ENCODE measurements at regions not wholly inside any gene's neighbourhood (a gene's known extent, or its start where the extent isn't known, plus 50 kb on each side); places are given as distances from the start of the nearest gene placed in this dataset.

DNA sequence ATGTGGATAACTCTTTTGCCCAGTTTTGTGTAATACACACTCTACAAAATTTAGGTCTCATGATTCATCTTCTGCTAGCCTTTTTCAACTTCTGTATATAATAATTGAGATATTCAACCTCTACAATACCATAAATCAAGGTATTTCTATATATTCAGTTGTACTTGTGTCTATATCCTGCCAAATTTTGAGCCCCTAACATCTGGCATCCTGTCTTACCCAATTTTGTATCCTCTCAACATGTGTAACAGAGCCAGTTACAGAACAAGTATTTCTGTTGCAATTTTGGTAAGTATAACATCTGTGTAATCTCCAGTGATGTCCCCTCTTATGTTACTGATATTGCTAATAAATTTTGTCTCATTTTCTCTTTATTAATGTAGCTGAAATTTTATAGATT is 145.8 kb downstream of the TRIB2 start:
- H3K27me3 ChIP-seq: no peaks in the 10 kb centered on the region
- no peaks in the 10 kb centered on the region for H3K4me1 ChIP-seq
- no peak for DNase-seq (ENCODE audit: low spot score in 2 of 2)
- no peaks in the 10 kb centered on the region for H3K9me3 ChIP-seq
- no peaks in the 10 kb centered on the region for H3K36me3 ChIP-seq
- no peak for TF ChIP-seq POLR2AphosphoS5 (IDR thresholded peaks at IDR 0.05)
- no peak for TF ChIP-seq EP300 (IDR thresholded peaks at IDR 0.05)
- TF ChIP-seq, protein P1, sequence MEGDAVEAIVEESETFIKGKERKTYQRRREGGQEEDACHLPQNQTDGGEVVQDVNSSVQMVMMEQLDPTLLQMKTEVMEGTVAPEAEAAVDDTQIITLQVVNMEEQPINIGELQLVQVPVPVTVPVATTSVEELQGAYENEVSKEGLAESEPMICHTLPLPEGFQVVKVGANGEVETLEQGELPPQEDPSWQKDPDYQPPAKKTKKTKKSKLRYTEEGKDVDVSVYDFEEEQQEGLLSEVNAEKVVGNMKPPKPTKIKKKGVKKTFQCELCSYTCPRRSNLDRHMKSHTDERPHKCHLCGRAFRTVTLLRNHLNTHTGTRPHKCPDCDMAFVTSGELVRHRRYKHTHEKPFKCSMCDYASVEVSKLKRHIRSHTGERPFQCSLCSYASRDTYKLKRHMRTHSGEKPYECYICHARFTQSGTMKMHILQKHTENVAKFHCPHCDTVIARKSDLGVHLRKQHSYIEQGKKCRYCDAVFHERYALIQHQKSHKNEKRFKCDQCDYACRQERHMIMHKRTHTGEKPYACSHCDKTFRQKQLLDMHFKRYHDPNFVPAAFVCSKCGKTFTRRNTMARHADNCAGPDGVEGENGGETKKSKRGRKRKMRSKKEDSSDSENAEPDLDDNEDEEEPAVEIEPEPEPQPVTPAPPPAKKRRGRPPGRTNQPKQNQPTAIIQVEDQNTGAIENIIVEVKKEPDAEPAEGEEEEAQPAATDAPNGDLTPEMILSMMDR (IDR thresholded peaks at IDR 0.05): no peak
- no peak for TF ChIP-seq POLR2A (IDR thresholded peaks at IDR 0.05)
- no peak overlapping the region for H3K27ac ChIP-seq
- no peak overlapping the region for H3K4me3 ChIP-seq

DNA sequence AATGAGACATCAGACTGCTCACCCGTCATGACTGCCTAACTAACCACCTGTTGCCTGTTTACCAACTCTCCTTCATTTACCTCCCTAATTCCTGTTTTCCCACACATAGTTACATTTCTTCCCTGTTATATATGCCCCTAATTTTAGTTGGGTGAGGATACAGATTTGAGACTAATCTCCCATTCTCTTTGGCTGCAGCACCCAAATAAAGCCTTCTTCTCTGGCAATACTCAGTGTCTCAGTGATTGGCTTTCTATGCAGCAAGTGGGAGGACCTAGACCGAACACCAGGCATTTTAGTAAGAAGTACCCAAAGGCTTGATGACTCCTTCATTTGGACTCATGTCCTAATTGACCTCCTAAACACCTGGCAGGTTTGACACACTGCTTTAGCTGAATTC is 147.2 kb downstream of the TRIB2 start:
- no peaks in the 10 kb centered on the region for H3K9me3 ChIP-seq
- no peak for DNase-seq (ENCODE audit: low spot score in 2 of 2)
- H3K27me3 ChIP-seq: no peaks in the 10 kb centered on the region
- H3K4me3 ChIP-seq: no peak overlapping the region
- no peaks in the 10 kb centered on the region for H3K36me3 ChIP-seq
- H3K27ac ChIP-seq: no peak overlapping the region
- TF ChIP-seq, protein P1 (IDR thresholded peaks at IDR 0.05): no peak
- TF ChIP-seq EP300 (IDR thresholded peaks at IDR 0.05) (no peak), POLR2AphosphoS5 (IDR thresholded peaks at IDR 0.05) (no peak), POLR2A (IDR thresholded peaks at IDR 0.05) (no peak)
- H3K4me1 ChIP-seq: no peaks in the 10 kb centered on the region
- whole genome bisulfite sequencing: 97% methylated on average over 2 of the region's 2 CpGs

DNA sequence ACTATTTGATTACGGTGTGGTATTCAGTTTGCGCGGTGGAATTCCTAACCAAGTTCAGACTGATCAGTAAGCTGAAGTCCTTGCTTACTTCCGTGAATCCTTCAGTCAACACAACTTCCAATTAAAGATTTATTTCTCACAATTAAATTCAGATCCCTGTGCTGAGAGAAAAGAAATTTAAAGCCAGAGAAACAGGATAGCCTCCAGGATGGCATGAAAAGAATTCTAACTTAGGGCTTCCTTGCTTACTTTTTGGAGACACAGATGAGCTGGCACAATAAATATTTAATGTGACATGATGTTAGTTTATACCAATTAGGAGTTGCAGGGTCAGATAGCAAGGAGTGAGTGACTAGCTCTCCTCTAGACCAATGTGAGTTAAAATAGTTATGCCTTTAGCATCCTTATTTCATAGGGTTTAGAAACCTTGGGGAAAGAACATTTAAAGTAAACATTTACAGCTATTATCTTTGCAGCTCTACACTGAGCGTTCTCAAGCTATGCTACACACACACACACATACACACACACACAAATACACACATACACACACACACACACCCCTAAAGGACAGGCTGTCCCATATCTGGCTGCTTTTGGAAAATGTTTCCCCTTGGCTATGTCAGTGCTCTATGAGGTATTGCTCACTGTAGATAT is 151.0 kb downstream of the TRIB2 start:
- no peak overlapping the region for H3K27ac ChIP-seq
- H3K27me3 ChIP-seq: no peaks in the 10 kb centered on the region
- TF ChIP-seq, protein P1 (IDR thresholded peaks at IDR 0.05): no peak
- no peak for TF ChIP-seq EP300 (IDR thresholded peaks at IDR 0.05)
- TF ChIP-seq POLR2AphosphoS5 (IDR thresholded peaks at IDR 0.05): no peak
- no peak for TF ChIP-seq POLR2A (IDR thresholded peaks at IDR 0.05)
- 77% methylated on average over 5 of the region's 5 CpGs for WGBS
- no peak for DNase-seq (ENCODE audit: low spot score in 2 of 2)
- H3K4me1 ChIP-seq: no peaks in the 10 kb centered on the region
- H3K4me3 ChIP-seq: no peak overlapping the region
- no peaks in the 10 kb centered on the region for H3K9me3 ChIP-seq
- H3K36me3 ChIP-seq: no peaks in the 10 kb centered on the region

DNA sequence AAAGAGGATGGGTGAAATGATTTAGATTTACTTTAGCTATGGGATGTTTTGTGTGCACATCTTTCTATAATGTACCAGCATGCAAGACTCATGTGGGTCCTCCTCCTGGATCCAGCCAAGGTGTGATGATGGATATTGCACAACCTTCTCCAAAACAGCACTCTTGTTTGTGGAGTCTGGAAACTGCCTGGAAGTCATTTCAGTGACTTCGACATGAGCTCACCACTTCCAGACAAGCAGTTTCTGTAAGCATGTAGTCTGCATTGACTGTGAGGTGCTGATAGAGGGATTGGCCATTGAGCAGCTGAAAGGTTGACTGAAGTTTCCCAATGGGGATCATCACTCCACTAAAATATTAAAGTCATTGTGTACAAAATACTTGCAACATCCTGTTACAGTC is 154.0 kb downstream of the TRIB2 start:
- H3K27me3 ChIP-seq: peaks cover 3% of the 10 kb centered on the region
- no peaks in the 10 kb centered on the region for H3K36me3 ChIP-seq
- H3K9me3 ChIP-seq: no peaks in the 10 kb centered on the region
- TF ChIP-seq POLR2AphosphoS5 (IDR thresholded peaks at IDR 0.05) (no peak), EP300 (IDR thresholded peaks at IDR 0.05) (no peak), POLR2A (IDR thresholded peaks at IDR 0.05) (no peak)
- TF ChIP-seq, protein P1 (IDR thresholded peaks at IDR 0.05): no peak
- no peak overlapping the region for H3K4me3 ChIP-seq
- no peak overlapping the region for H3K27ac ChIP-seq
- no peak for DNase-seq (ENCODE audit: low spot score in 2 of 2)
- 89% methylated on average over 1 of the region's 1 CpG for WGBS
- no peaks in the 10 kb centered on the region for H3K4me1 ChIP-seq

DNA sequence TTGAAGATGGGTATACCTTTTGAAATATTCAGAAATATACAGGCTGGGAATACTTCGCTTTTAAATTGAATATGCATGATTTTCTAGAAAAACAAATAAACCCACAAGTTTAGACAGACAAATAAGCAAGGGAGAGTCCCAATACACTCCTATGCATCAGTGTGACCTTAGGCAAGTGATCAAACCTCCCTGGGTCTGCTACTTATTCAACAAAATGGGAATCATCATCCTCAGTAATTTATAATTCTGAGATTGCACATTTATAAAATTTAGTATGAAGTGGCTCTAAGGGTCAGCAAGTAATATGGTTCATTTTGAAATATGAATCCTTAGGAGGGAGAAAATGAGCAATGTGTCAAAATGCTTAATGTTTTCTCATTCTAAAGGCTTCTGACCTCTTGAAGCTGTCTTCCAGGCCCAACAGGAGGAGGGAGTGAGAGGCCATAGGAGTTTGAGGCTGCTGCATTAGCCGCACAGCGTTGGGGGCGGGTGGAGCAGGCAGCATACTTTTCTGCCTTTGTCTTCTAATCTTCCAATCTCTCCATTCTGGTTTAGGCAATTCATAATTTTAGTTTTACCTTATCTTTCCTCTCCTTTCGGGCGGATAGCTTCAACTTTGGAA is 155.1 kb downstream of the TRIB2 start:
- no peak overlapping the region for H3K27ac ChIP-seq
- no peaks in the 10 kb centered on the region for H3K9me3 ChIP-seq
- no peaks in the 10 kb centered on the region for H3K36me3 ChIP-seq
- 96% methylated on average over 6 of the region's 6 CpGs for WGBS
- peaks cover 3% of the 10 kb centered on the region for H3K27me3 ChIP-seq
- DNase-seq (ENCODE audit: low spot score in 2 of 2): no peak
- no peak overlapping the region for H3K4me3 ChIP-seq
- H3K4me1 ChIP-seq: no peaks in the 10 kb centered on the region
- TF ChIP-seq EP300 (IDR thresholded peaks at IDR 0.05): no peak
- TF ChIP-seq, protein P1 (IDR thresholded peaks at IDR 0.05): no peak
- no peak for TF ChIP-seq POLR2A (IDR thresholded peaks at IDR 0.05)
- TF ChIP-seq POLR2AphosphoS5 (IDR thresholded peaks at IDR 0.05): no peak

Measured in suprapubic skin (tissue), 4 donors.